Thyroid gland (tissue), 4 donors: ENCODE measurements at regions not wholly inside any gene's neighbourhood (a gene's known extent, or its start where the extent isn't known, plus 50 kb on each side); places are given as distances from the start of the nearest gene placed in this dataset.

Experiments used
- DNase-seq, 2 donors: peaks; one replicate each; pipeline ENCODE4 v3.0.0-alpha.2; 2019
- H3K27ac ChIP-seq, 3 donors: fragments of 200-600 bp; sonication (generic); 1 replicate in 2 of 3; 2 replicates in 1 of 3; pipeline ENCODE4 v1.5.1; 2016 to 2019; ENCODE audit warnings: mild to moderate bottlenecking in 1 of 3, moderate library complexity in 1 of 3
- H3K27me3 ChIP-seq: fragments of 200-600 bp; sonication (generic); one replicate; pipeline ENCODE4 v1.5.1; 2019
- H3K36me3 ChIP-seq, 2 donors: fragments of 200-600 bp; sonication (generic); one replicate each; pipeline ENCODE4 v1.5.1; 2016 to 2019
- H3K4me1 ChIP-seq, 2 donors: fragments of 200-600 bp; sonication (generic); one replicate each; pipeline ENCODE4 v1.5.1; 2017 to 2019
- H3K4me3 ChIP-seq, 3 donors: fragments of 200-600 bp; sonication (generic); replicated peaks in 1 of 3; 1 replicate in 2 of 3; 2 replicates in 1 of 3; pipeline ENCODE4 v1.5.1; 2016; ENCODE audit warnings: mild to moderate bottlenecking in 1 of 3
- H3K9me3 ChIP-seq: fragments of 200-600 bp; sonication (generic); one replicate; pipeline ENCODE4 v1.5.1; 2017
- POLR2A ChIP-seq, 2 donors: fragments of 450-650 bp; IDR thresholded peaks; one replicate each; pipeline ENCODE4 v1.6.1; 2017; ENCODE audit warnings: antibody characterized with exemption in 2 of 2, mild to moderate bottlenecking in 2 of 2, moderate library complexity in 1 of 2
- WGBS, 2 donors: methylation state at CpG; one replicate each; pipeline ENCODE4 v1.1.5; 2017; 5-methylcytosine and 5-hydroxymethylcytosine counted together
- intact Hi-C: fragments of 100-400 bp; cut with DNase I; formaldehyde crosslinking; loops from one replicate; pipeline ENCODE4 v1.15.1; 2023
- TF ChIP-seq, protein P1 (sequence below), 6 experiments: fragments of 200-600 bp in 3 of 6; fragments of 450-650 bp in 3 of 6; sonication (generic) in 3 of 6; IDR thresholded peaks; one replicate each; pipeline ENCODE4 v1.5.1; 2016 to 2019; ENCODE audit warnings: antibody characterized with exemption in 6 of 6, mild to moderate bottlenecking in 2 of 6, inconsistent platforms in 1 of 6, moderate library complexity in 1 of 6

DNA sequence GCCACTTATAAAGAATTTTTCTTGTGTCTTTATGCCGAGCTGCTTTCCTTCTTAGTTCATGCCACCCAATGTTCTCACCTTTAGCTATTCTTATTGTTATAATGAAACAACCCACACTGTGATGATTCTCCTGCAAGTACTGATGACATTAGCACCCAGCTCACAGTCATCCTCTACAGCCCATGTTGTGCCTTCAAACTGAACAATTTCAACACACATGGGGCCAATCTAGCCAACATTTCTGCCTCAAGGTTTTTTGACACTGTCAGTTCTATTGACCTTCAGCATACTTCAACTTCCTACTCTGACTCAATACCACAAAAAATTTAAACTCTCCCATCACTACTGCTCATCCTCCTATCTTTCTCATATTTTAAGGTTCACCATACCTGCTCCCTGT, 752.4 kb downstream of the FGF9 start:
- DNase-seq = no peak
- no peaks in the 10 kb centered on the region for H3K9me3 ChIP-seq
- intact Hi-C loops = no loop called here
- no peaks in the 10 kb centered on the region for H3K36me3 ChIP-seq
- H3K27me3 ChIP-seq = no peaks in the 10 kb centered on the region
- H3K4me3 ChIP-seq = no peak overlapping the region
- 79 to 93% methylated on average over 1 of the region's 1 CpG for WGBS, 2 donors
- TF ChIP-seq POLR2A (IDR thresholded peaks at IDR 0.05) = no peak
- TF ChIP-seq, protein P1, sequence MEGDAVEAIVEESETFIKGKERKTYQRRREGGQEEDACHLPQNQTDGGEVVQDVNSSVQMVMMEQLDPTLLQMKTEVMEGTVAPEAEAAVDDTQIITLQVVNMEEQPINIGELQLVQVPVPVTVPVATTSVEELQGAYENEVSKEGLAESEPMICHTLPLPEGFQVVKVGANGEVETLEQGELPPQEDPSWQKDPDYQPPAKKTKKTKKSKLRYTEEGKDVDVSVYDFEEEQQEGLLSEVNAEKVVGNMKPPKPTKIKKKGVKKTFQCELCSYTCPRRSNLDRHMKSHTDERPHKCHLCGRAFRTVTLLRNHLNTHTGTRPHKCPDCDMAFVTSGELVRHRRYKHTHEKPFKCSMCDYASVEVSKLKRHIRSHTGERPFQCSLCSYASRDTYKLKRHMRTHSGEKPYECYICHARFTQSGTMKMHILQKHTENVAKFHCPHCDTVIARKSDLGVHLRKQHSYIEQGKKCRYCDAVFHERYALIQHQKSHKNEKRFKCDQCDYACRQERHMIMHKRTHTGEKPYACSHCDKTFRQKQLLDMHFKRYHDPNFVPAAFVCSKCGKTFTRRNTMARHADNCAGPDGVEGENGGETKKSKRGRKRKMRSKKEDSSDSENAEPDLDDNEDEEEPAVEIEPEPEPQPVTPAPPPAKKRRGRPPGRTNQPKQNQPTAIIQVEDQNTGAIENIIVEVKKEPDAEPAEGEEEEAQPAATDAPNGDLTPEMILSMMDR (IDR thresholded peaks at IDR 0.05) = no peak
- no peak overlapping the region for H3K27ac ChIP-seq
- H3K4me1 ChIP-seq = no peaks in the 10 kb centered on the region

DNA sequence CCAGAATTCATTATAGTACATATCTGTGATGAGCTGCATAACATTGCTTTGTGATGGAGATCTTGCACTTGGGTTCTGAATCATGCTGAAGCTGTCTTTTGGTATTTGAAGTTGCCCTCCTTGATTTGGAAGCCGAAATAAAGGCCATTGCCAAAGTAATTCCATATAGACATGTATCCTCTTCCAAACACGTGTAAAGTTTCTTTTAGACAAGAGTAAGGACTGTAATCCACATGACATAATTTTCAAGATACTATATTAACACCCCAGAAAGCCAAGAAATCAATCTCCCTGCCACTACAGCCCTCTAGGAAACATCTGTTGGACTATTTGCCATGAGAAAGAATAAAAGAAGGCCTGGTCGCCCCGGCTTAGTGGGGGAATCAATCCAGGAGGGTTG, 754.2 kb downstream of the FGF9 start:
- Histone ChIP-seq H3K27me3 (no peaks in the 10 kb centered on the region), H3K9me3 (no peaks in the 10 kb centered on the region), H3K4me1 (no peaks in the 10 kb centered on the region), H3K27ac (no peak overlapping the region), H3K4me3 (no peak overlapping the region), H3K36me3 (no peaks in the 10 kb centered on the region)
- intact Hi-C loops = no loop called here
- no peak for TF ChIP-seq POLR2A (IDR thresholded peaks at IDR 0.05)
- TF ChIP-seq, protein P1 (IDR thresholded peaks at IDR 0.05) = no peak
- no peak for DNase-seq
- WGBS, 2 donors = 85 to 89% methylated on average over 4 of the region's 4 CpGs

GRCh38 chr13:22427066-22427465, 753.7 kb upstream of the SGCG start:
- Histone ChIP-seq H3K4me3 (no peak overlapping the region), H3K27ac (no peak overlapping the region), H3K36me3 (no peaks in the 10 kb centered on the region), H3K9me3 (no peaks in the 10 kb centered on the region), H3K4me1 (no peaks in the 10 kb centered on the region), H3K27me3 (no peaks in the 10 kb centered on the region)
- TF ChIP-seq POLR2A (IDR thresholded peaks at IDR 0.05) = no peak
- TF ChIP-seq, protein P1 (IDR thresholded peaks at IDR 0.05) = no peak
- no peak for DNase-seq
- intact Hi-C loops = no loop called here
- 94 to 96% methylated on average over 3 of the region's 3 CpGs for WGBS, 2 donors

- Histone ChIP-seq H3K4me1 (no peaks in the 10 kb centered on the region), H3K27ac (no peak overlapping the region), H3K36me3 (no peaks in the 10 kb centered on the region), H3K4me3 (no peak overlapping the region), H3K9me3 (no peaks in the 10 kb centered on the region), H3K27me3 (no peaks in the 10 kb centered on the region)
- 88 to 92% methylated on average over 6 of the region's 6 CpGs for WGBS, 2 donors
- intact Hi-C loops = no loop called here
- TF ChIP-seq, protein P1 (IDR thresholded peaks at IDR 0.05) = no peak
- no peak for TF ChIP-seq POLR2A (IDR thresholded peaks at IDR 0.05)
- DNase-seq = no peak
Measured at GRCh38 chr13:22427783-22428182, 753.0 kb upstream of the SGCG start.

GRCh38 chr13:22428188-22428828, 752.5 kb upstream of the SGCG start:
- Histone ChIP-seq H3K27ac (no peak overlapping the region), H3K27me3 (no peaks in the 10 kb centered on the region), H3K9me3 (no peaks in the 10 kb centered on the region), H3K4me1 (no peaks in the 10 kb centered on the region), H3K4me3 (no peak overlapping the region), H3K36me3 (no peaks in the 10 kb centered on the region)
- TF ChIP-seq, protein P1 (IDR thresholded peaks at IDR 0.05) = no peak
- no peak for TF ChIP-seq POLR2A (IDR thresholded peaks at IDR 0.05)
- no peak for DNase-seq
- 70 to 72% methylated on average over 10 of the region's 10 CpGs for WGBS, 2 donors
- intact Hi-C loops = no loop called here
